ENCODE measurements at regions not wholly inside any gene's neighbourhood (a gene's known extent, or its start where the extent isn't known, plus 50 kb on each side); places are given as distances from the start of the nearest gene placed in this dataset.
"Not testable (repeated sequence)": the region's sequence is repeated elsewhere in the genome, so short reads cannot be mapped to it uniquely, and the experiment has no call there.

- no peaks in the 10 kb centered on the region for H3K4me1 ChIP-seq (ENCODE audit: low read depth)
- DNase-seq (ENCODE audit: low read depth in 1 of 2, low spot score in 1 of 2), result no peak
- H3K27me3 ChIP-seq, result no peaks in the 10 kb centered on the region
- no peak for TF ChIP-seq CTCF (IDR thresholded peaks at IDR 0.05; ENCODE audit: low read depth, low read length)
- no peak overlapping the region for H3K4me3 ChIP-seq
- no peaks in the 10 kb centered on the region for H3K36me3 ChIP-seq
- no peak overlapping the region for H3K27ac ChIP-seq
- H3K9me3 ChIP-seq (ENCODE audit: low read depth), result no peaks in the 10 kb centered on the region
These were observed 73.0 kb upstream of the N4BP1 start for GRCh38 chr16:48682971-48683370.

- Histone ChIP-seq H3K9me3 (ENCODE audit: low read depth) (no peaks in the 10 kb centered on the region), H3K36me3 (no peaks in the 10 kb centered on the region), H3K27ac (no peak overlapping the region), H3K27me3 (no peaks in the 10 kb centered on the region), H3K4me3 (no peak overlapping the region), H3K4me1 (ENCODE audit: low read depth) (no peaks in the 10 kb centered on the region)
- no peak for DNase-seq (ENCODE audit: low read depth in 1 of 2, low spot score in 1 of 2)
- no peak for TF ChIP-seq CTCF (IDR thresholded peaks at IDR 0.05; ENCODE audit: low read depth, low read length)
These were observed 71.5 kb upstream of the N4BP1 start for GRCh38 chr16:48681520-48681919.

- H3K27ac ChIP-seq, result no peak overlapping the region
- DNase-seq (ENCODE audit: low read depth in 1 of 2, low spot score in 1 of 2), result no peak
- H3K27me3 ChIP-seq, result no peaks in the 10 kb centered on the region
- TF ChIP-seq CTCF (IDR thresholded peaks at IDR 0.05; ENCODE audit: low read depth, low read length), result no peak
- H3K9me3 ChIP-seq (ENCODE audit: low read depth), result no peaks in the 10 kb centered on the region
- H3K4me3 ChIP-seq, result no peak overlapping the region
- H3K36me3 ChIP-seq, result no peaks in the 10 kb centered on the region
- no peaks in the 10 kb centered on the region for H3K4me1 ChIP-seq (ENCODE audit: low read depth)
These were observed 70.9 kb upstream of the N4BP1 start for GRCh38 chr16:48680881-48681280.

DNA sequence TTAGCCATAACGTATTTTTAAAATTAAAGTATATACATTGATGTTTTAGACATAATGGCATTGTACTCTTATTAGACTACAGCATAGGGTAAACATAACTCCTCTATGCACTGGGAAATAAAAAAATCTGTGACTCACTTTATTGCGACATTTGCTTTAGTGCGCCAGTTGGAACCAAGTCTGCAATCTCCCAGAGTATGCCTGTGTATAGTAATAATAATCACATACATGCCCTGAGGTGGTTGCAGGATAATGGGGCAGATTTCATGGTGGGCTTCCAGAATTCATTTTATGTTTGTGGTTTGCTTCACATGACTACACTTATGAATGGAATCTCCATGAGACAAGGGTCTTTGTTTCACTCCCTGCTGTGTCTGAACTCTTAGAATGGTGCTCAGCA, 66.9 kb upstream of the N4BP1 start:
- no peaks in the 10 kb centered on the region for H3K36me3 ChIP-seq
- no peaks in the 10 kb centered on the region for H3K27me3 ChIP-seq
- DNase-seq (ENCODE audit: low read depth in 1 of 2, low spot score in 1 of 2), result peak in 1 of 2 donors; percentile 42
- H3K9me3 ChIP-seq (ENCODE audit: low read depth), result no peaks in the 10 kb centered on the region
- H3K4me1 ChIP-seq (ENCODE audit: low read depth), result no peaks in the 10 kb centered on the region
- H3K4me3 ChIP-seq, result no peak overlapping the region
- H3K27ac ChIP-seq, result no peak overlapping the region
- no peak for TF ChIP-seq CTCF (IDR thresholded peaks at IDR 0.05; ENCODE audit: low read depth, low read length)

GRCh38 chr16:48668184-48668583, 58.2 kb upstream of the N4BP1 start:
- not testable (repeated sequence) for DNase-seq (ENCODE audit: low read depth in 1 of 2, low spot score in 1 of 2); H3K4me1 ChIP-seq (ENCODE audit: low read depth); H3K4me3 ChIP-seq; H3K36me3 ChIP-seq; H3K9me3 ChIP-seq (ENCODE audit: low read depth); H3K27me3 ChIP-seq; H3K27ac ChIP-seq

GRCh38 chr16:48659940-48660339, 50.0 kb upstream of the N4BP1 start:
- Histone ChIP-seq H3K4me1 (ENCODE audit: low read depth) (no peaks in the 10 kb centered on the region), H3K27me3 (no peaks in the 10 kb centered on the region), H3K4me3 (no peak overlapping the region), H3K9me3 (ENCODE audit: low read depth) (no peaks in the 10 kb centered on the region), H3K36me3 (no peaks in the 10 kb centered on the region), H3K27ac (no peak overlapping the region)
- DNase-seq (ENCODE audit: low read depth in 1 of 2, low spot score in 1 of 2), result no peak
- TF ChIP-seq CTCF (IDR thresholded peaks at IDR 0.05; ENCODE audit: low read depth, low read length), result no peak
